MCF 10A (cell line): ENCODE measurements at regions not wholly inside any gene's neighbourhood (a gene's known extent, or its start where the extent isn't known, plus 50 kb on each side); places are given as distances from the start of the nearest gene placed in this dataset.
"Not testable (repeated sequence)": the region's sequence is repeated elsewhere in the genome, so short reads cannot be mapped to it uniquely, and the experiment has no call there.

Experiments used
- BruUV-seq: library from RNA; stranded (reverse); fragments of 400-500 nt; replicated peaks from 2 replicates; lab custom pipeline; 2021; lab: Mats Ljungman, UMichigan
- CTCF ChIA-PET: fragments of 300-600 bp; sonication (Branson Sonifier 250); formaldehyde crosslinking; extraction: SDS; loops from one replicate; lab custom pipeline; 2021; ENCODE audit warnings: antibody characterized with exemption, inconsistent platforms; lab: Yijun Ruan, JAX
- POLR2A ChIA-PET: fragments of 300-600, 350-650 bp; sonication (Branson Sonifier 250); formaldehyde crosslinking; extraction: SDS; loops from one replicate; lab custom pipeline; 2020; ENCODE audit warnings: antibody characterized with exemption, inconsistent platforms; lab: Yijun Ruan, JAX
- DNase-seq: peaks from one replicate; pipeline ENCODE4 v3.0.0-alpha.2; 2018; ENCODE audit not compliant: unreplicated experiment
- H3K27ac Mint-ChIP-seq: one replicate; pipeline ENCODE4 v1.8.0; 2022; ENCODE audit warnings: mild to moderate bottlenecking, low read depth, mixed read lengths; ENCODE audit not compliant: unreplicated experiment
- H3K27me3 Mint-ChIP-seq: one replicate; pipeline ENCODE4 v1.8.0; 2022; ENCODE audit warnings: mixed read lengths; ENCODE audit not compliant: insufficient read depth, unreplicated experiment
- H3K36me3 Mint-ChIP-seq: one replicate; pipeline ENCODE4 v1.8.0; 2022; ENCODE audit warnings: mild to moderate bottlenecking, moderate library complexity, mixed read lengths; ENCODE audit not compliant: insufficient read depth, unreplicated experiment
- H3K4me1 Mint-ChIP-seq: one replicate; pipeline ENCODE4 v1.8.0; 2022; ENCODE audit warnings: mixed read lengths; ENCODE audit not compliant: insufficient read depth, unreplicated experiment
- H3K4me3 Mint-ChIP-seq: one replicate; pipeline ENCODE4 v1.8.0; 2022; ENCODE audit warnings: mild to moderate bottlenecking, moderate library complexity, mixed read lengths; ENCODE audit not compliant: unreplicated experiment
- H3K9me3 Mint-ChIP-seq: one replicate; pipeline ENCODE4 v1.8.0; 2022; ENCODE audit warnings: mixed read lengths; ENCODE audit not compliant: unreplicated experiment
- intact Hi-C: fragments of 100-400 bp; cut with micrococcal nuclease; formaldehyde crosslinking; loops from 2 replicates; pipeline ENCODE4 v1.14.1; 2022
- TF ChIP-seq, protein P1 (sequence below): fragments of 200-600 bp; IDR thresholded peaks from one replicate; pipeline ENCODE4 v1.8.0; 2022; ENCODE audit warnings: antibody characterized with exemption, mild to moderate bottlenecking; ENCODE audit not compliant: unreplicated experiment

DNA sequence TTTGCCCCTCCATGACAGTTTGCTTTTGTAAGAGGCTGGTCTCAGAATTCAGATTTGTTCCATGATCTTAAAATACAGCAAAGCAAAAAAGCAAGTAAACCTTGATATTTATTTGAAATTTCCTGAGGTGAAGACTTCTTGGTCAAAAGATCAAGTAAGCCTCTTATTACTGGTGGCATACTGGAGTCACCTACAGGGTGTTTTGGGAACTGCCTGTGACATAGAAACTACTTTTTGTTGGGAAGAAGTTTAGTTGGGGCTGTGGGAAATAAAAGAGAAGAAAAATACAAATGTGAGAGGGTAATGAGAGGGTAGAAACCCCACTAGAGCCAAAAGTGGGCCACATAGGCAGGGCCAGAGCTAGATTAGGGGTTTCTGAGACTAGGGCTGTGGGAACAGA is 217.9 kb downstream of the OTUD1 start:
- intact Hi-C loops, result loop anchor here (1.0 to 5.0 kb wide), 4 partner anchors 121 to 499 kb away; no protein-coding TSS in a partner anchor
- H3K4me1 Mint-ChIP-seq, result no peaks in the 10 kb centered on the region
- H3K27me3 Mint-ChIP-seq, result peaks cover 64% of the 10 kb centered on the region
- no peaks in the 10 kb centered on the region for H3K9me3 Mint-ChIP-seq
- no peaks in the 10 kb centered on the region for H3K36me3 Mint-ChIP-seq
- ChIA-PET POLR2A (no interaction called here), CTCF (interaction anchor here (0.6 to 4.0 kb wide), 22 partner anchors 8 to 1508 kb away, joined by 3 to 30 read pairs (median 4); no protein-coding TSS in a partner anchor)
- no peak overlapping the region for H3K4me3 Mint-ChIP-seq
- DNase-seq, result peak; percentile 26
- TF ChIP-seq, protein P1, sequence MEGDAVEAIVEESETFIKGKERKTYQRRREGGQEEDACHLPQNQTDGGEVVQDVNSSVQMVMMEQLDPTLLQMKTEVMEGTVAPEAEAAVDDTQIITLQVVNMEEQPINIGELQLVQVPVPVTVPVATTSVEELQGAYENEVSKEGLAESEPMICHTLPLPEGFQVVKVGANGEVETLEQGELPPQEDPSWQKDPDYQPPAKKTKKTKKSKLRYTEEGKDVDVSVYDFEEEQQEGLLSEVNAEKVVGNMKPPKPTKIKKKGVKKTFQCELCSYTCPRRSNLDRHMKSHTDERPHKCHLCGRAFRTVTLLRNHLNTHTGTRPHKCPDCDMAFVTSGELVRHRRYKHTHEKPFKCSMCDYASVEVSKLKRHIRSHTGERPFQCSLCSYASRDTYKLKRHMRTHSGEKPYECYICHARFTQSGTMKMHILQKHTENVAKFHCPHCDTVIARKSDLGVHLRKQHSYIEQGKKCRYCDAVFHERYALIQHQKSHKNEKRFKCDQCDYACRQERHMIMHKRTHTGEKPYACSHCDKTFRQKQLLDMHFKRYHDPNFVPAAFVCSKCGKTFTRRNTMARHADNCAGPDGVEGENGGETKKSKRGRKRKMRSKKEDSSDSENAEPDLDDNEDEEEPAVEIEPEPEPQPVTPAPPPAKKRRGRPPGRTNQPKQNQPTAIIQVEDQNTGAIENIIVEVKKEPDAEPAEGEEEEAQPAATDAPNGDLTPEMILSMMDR, result peak; percentile 60
- BruUV-seq, result no TSS peak
- no peak overlapping the region for H3K27ac Mint-ChIP-seq

DNA sequence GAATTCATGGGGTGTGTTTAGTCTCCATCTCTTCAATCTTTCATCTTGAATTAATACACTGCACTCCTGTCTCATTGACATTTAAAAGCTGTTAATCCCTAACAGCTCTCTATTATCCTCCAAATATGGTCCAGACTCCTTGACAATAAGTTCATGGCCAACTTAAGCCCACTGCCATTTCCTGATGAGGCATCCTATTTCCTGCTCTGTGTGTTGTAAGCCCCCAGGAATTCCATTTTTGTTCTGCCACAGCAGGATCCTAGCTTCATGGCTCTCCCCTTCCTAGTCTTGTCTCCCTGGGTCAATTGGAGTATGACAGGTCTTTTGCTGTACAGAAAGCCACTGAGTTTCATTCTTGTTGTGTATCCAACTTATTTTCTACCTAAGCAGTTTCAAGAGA is 218.8 kb downstream of the OTUD1 start:
- H3K9me3 Mint-ChIP-seq, result no peaks in the 10 kb centered on the region
- H3K27ac Mint-ChIP-seq, result no peak overlapping the region
- TF ChIP-seq, protein P1, result no peak
- no peak for DNase-seq
- ChIA-PET CTCF (interaction anchor here (0.5 to 4.0 kb wide), 17 partner anchors 14 to 706 kb away, joined by 3 to 30 read pairs (median 3); no protein-coding TSS in a partner anchor), POLR2A (no interaction called here)
- intact Hi-C loops, result loop anchor here (5.0 kb wide), 2 partner anchors 365 to 500 kb away; no protein-coding TSS in a partner anchor
- no peaks in the 10 kb centered on the region for H3K36me3 Mint-ChIP-seq
- no peak overlapping the region for H3K4me3 Mint-ChIP-seq
- no peaks in the 10 kb centered on the region for H3K4me1 Mint-ChIP-seq
- BruUV-seq, result no TSS peak
- H3K27me3 Mint-ChIP-seq, result peaks cover 73% of the 10 kb centered on the region

DNA sequence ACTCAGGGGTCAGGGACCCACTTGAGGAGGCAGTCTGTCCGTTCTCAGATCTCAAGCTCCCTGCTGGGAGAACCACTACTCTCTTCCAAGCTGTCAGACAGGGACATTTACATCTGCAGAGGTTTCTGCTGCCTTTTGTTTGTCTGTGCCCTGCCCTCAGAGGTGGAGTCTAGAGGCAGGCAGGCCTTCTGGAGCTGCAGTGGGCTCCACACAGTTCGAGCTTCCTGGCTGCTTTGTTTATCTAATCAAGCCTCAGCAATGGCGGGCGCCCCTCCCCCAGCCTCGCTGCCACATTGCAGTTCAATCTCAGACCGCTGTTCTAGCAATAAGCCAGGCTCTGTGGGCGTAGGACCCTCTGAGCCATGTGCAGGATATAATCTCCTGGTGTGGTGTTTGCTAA is 233.0 kb downstream of the OTUD1 start:
- H3K27me3 Mint-ChIP-seq, result peaks cover 54% of the 10 kb centered on the region
- H3K4me3 Mint-ChIP-seq, H3K9me3 Mint-ChIP-seq: not testable (repeated sequence)

DNA sequence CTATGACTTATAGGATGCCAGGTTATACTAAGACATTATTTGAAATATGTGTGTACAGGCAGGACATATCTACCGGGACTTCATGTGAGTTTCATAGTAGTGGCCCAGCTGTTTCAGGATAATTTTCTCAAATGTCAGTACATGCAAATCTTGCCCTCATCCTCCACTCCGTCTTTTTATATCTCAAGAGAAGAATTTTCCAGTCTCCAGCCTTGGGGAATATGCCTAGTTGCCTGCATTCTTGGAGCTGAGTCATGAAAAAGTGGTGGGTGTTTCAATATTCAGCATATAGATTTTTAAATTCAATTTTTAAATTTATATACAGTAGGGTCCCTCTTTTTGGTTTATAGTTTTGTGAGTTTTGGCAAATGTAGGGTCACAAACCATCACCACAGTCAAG is 236.7 kb downstream of the OTUD1 start:
- POLR2A ChIA-PET, result no interaction called here
- H3K27ac Mint-ChIP-seq, result no peak overlapping the region
- BruUV-seq, result no TSS peak
- intact Hi-C loops, result no loop called here
- CTCF ChIA-PET, result no interaction called here
- no peaks in the 10 kb centered on the region for H3K36me3 Mint-ChIP-seq
- no peak overlapping the region for H3K4me3 Mint-ChIP-seq
- H3K4me1 Mint-ChIP-seq, result no peaks in the 10 kb centered on the region
- TF ChIP-seq, protein P1, result no peak
- no peak for DNase-seq
- H3K9me3 Mint-ChIP-seq, result no peaks in the 10 kb centered on the region
- peaks cover 34% of the 10 kb centered on the region for H3K27me3 Mint-ChIP-seq

More for the DNA sequence above, 233.0 kb downstream of the OTUD1 start:
- CTCF ChIA-PET, result interaction anchor here (1.0 to 1.1 kb wide), 2 partner anchors 14 to 377 kb away, joined by 3 read pairs; no protein-coding TSS in a partner anchor
- H3K27ac Mint-ChIP-seq, intact Hi-C loops, DNase-seq, H3K4me1 Mint-ChIP-seq, H3K36me3 Mint-ChIP-seq, BruUV-seq, POLR2A ChIA-PET: not testable (repeated sequence)
